ENCODE measurements at regions not wholly inside any gene's neighbourhood (a gene's known extent, or its start where the extent isn't known, plus 50 kb on each side); places are given as distances from the start of the nearest gene placed in this dataset.
"Not testable (repeated sequence)": the region's sequence is repeated elsewhere in the genome, so short reads cannot be mapped to it uniquely, and the experiment has no call there.

DNA sequence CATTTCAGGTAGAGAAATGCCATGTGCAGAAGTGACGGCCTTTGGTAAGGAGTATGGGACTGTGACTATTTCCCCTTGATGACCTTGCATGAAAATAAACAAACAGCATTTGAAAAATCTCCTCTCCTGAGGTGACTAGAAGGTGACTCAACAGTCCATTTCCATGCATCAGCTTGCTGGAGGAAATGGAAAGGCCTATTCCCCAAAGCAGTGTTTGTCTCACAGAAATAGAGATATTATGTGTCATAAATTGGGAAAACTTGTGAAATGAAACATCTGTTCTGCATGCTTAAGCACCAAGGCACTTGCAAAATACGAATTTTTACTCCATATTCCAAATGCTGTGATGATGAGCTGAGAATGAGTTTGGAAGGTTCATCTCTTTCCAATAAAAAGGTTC is 67.2 kb upstream of the MINPP1 start:
- POLR2A ChIA-PET; H3K9me1 ChIP-seq (ENCODE audit: control insufficient read depth, insufficient read depth, low read length); H3K4me2 ChIP-seq (ENCODE audit: insufficient read depth, low read length); H3K79me2 ChIP-seq (ENCODE audit: control insufficient read depth, insufficient read depth, low read length); intact Hi-C loops (cut with micrococcal nuclease); H3K9ac ChIP-seq (ENCODE audit: insufficient read depth in 1 of 2, low read depth in 2 of 2, low read length in 2 of 2); H3K27me3 ChIP-seq (ENCODE audit: control insufficient read depth in 2 of 2, insufficient read depth in 2 of 2, low read length in 2 of 2); H3K4me3 ChIP-seq; H2AFZ ChIP-seq (ENCODE audit: low read depth, low read length); H3K9me3 ChIP-seq (replicated peaks; ENCODE audit: control insufficient read depth, insufficient read depth, low read depth, low read length); H4K20me1 ChIP-seq (replicated peaks; ENCODE audit: control insufficient read depth, insufficient read depth, low read length); FAIRE-seq; H3K27ac ChIP-seq (ENCODE audit: extremely low read depth, low read depth, low read length); in situ Hi-C loops (cut with MboI); H3K4me1 ChIP-seq (replicated peaks in 1 of 2; ENCODE audit: control insufficient read depth in 2 of 2, insufficient read depth in 2 of 2, low read length in 2 of 2); DNase-seq (ENCODE audit: extremely low read depth in 1 of 4, low spot score in 3 of 4); ATAC-seq; H3K36me3 ChIP-seq (ENCODE audit: control insufficient read depth, insufficient read depth, low read length); BruUV-seq (replicated peaks); CTCF ChIA-PET (ENCODE audit: low intra/inter-chr PET ratio): not testable (repeated sequence)
- WGBS (ENCODE audit: insufficient coverage, low coverage, missing lambda C conversion rate): 15% methylated on average over 1 of the region's 2 CpGs
